Progenitor cell of endocrine pancreas (in vitro differentiated cells): ENCODE measurements at regions not wholly inside any gene's neighbourhood (a gene's known extent, or its start where the extent isn't known, plus 50 kb on each side); places are given as distances from the start of the nearest gene placed in this dataset.
A peak's percentile ranks its signal among the peaks of the same experiment; 100 is the strongest.

Experiments used
- DNase-seq: peaks from one replicate; pipeline ENCODE4 v3.0.0; 2021; ENCODE audit warnings: low spot score; ENCODE audit not compliant: unreplicated experiment
- H3K27ac Mint-ChIP-seq: 2 replicates; pipeline ENCODE4 v1.8.0; 2021; ENCODE audit warnings: mild to moderate bottlenecking, moderate library complexity, mixed read lengths
- H3K27me3 Mint-ChIP-seq: 2 replicates; pipeline ENCODE4 v1.8.0; 2021; ENCODE audit warnings: mixed read lengths
- H3K36me3 Mint-ChIP-seq: 2 replicates; pipeline ENCODE4 v1.8.0; 2022; ENCODE audit warnings: mixed read lengths; ENCODE audit not compliant: insufficient read depth
- H3K4me1 Mint-ChIP-seq: 2 replicates; pipeline ENCODE4 v1.8.0; 2021; ENCODE audit warnings: low read depth, mixed read lengths
- H3K4me3 Mint-ChIP-seq: 2 replicates; pipeline ENCODE4 v1.8.0; 2021; ENCODE audit warnings: low read depth, mild to moderate bottlenecking, moderate library complexity, mixed read lengths
- H3K9me3 Mint-ChIP-seq: 2 replicates; pipeline ENCODE4 v1.8.0; 2021; ENCODE audit warnings: low read depth, mixed read lengths
- CTCF ChIP-seq: fragments of 200-600 bp; sonication (generic); IDR thresholded peaks from one replicate; pipeline ENCODE4 v1.5.0; 2021; ENCODE audit warnings: antibody characterized with exemption, mild to moderate bottlenecking; ENCODE audit not compliant: unreplicated experiment

GRCh38 chr10:78729800-78730199, 339.0 kb upstream of the ZMIZ1 start:
- Mint-ChIP-seq H3K27me3 (peaks cover 48% of the 10 kb centered on the region), H3K9me3 (no peaks in the 10 kb centered on the region), H3K36me3 (no peaks in the 10 kb centered on the region), H3K4me1 (no peaks in the 10 kb centered on the region), H3K4me3 (no peak overlapping the region), H3K27ac (no peak overlapping the region)
- DNase-seq: no peak
- no peak for TF ChIP-seq CTCF

GRCh38 chr10:78730754-78731153, 338.0 kb upstream of the ZMIZ1 start:
- Mint-ChIP-seq H3K36me3 (no peaks in the 10 kb centered on the region), H3K27me3 (peaks cover 47% of the 10 kb centered on the region), H3K4me3 (no peak overlapping the region), H3K4me1 (no peaks in the 10 kb centered on the region), H3K9me3 (no peaks in the 10 kb centered on the region), H3K27ac (no peak overlapping the region)
- TF ChIP-seq CTCF: no peak
- no peak for DNase-seq

DNA sequence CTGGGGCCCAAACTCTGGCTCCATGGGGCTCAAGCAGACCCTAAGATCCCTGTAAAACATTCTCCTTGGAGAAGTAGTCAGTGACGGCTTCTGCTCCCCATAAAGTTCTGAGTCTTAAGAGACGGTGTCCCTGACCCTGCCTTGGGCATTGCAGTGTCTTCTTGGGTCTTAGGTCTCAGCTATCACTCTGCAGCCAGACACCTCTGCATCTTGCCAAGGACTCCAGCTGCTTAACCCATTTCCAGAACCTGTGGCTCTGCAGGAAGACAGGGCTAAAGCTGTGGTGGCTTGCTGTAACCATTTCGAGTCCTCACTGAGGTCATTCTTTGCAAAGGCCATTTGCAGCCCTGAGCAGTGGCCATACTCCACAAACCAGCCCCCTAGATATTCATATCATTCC, 337.1 kb upstream of the ZMIZ1 start:
- H3K4me1 Mint-ChIP-seq: no peaks in the 10 kb centered on the region
- no peak for DNase-seq
- no peaks in the 10 kb centered on the region for H3K36me3 Mint-ChIP-seq
- H3K9me3 Mint-ChIP-seq: no peaks in the 10 kb centered on the region
- no peak overlapping the region for H3K4me3 Mint-ChIP-seq
- H3K27ac Mint-ChIP-seq: no peak overlapping the region
- no peak for TF ChIP-seq CTCF
- peaks cover 43% of the 10 kb centered on the region for H3K27me3 Mint-ChIP-seq

DNA sequence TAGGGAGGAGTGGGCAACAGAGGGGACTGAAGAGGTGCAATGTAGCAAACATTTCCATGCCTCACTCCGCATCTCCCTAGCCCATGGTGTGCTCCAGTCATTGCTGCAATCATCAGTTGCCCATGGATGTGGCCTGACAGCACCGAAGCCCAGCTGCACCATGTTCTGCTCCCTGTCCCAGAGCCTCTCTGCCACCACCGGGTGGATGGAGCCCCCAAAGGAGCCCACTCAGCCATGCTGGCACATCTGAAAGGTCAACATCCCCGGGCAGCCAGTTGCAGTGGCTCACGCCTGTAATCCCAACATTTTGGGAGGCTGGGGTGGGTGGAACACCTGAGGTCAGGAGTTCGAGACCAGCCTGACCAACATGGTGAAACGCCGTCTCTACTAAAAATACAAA, 336.4 kb upstream of the ZMIZ1 start:
- H3K36me3 Mint-ChIP-seq: no peaks in the 10 kb centered on the region
- peaks cover 42% of the 10 kb centered on the region for H3K27me3 Mint-ChIP-seq
- no peak for TF ChIP-seq CTCF
- H3K4me3 Mint-ChIP-seq: no peak overlapping the region
- DNase-seq: no peak
- no peaks in the 10 kb centered on the region for H3K4me1 Mint-ChIP-seq
- H3K9me3 Mint-ChIP-seq: no peaks in the 10 kb centered on the region
- H3K27ac Mint-ChIP-seq: no peak overlapping the region

DNA sequence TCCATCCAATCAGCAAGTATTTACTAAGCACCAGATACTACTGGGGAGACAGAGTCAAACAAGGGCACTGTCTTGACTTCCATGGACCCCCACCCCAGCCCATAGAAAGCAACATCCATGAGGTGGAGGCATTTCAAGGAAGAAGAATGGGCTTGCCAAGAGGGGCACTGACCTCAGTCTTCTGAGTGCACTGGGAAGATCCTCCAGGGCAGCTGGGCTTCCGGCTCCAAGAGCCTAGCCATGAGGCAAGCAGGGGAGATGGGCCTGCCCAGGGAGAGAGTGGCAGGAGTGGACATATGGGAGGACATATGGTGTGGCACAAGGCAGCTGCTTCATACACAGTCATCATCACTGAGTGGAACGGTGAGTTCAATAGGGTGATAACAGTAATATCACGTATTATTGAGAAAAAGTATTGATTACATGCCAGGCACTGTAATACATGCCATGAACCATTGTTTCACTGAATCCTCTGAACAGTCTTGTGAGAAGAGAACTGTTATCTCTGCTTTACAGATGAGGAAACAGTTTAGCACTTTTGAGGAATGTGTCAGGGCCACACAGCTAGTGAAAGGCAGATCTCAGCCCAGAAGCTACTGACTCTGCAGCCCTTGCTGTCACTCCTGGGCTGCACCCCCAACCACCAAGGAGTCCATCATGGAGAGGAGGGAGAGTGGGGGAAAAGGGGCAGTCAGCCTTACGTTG, 331.7 kb upstream of the ZMIZ1 start:
- peaks cover 10% of the 10 kb centered on the region for H3K27me3 Mint-ChIP-seq
- H3K4me1 Mint-ChIP-seq: peaks cover 4% of the 10 kb centered on the region
- peak overlapping the region; percentile 56 for H3K27ac Mint-ChIP-seq
- DNase-seq: no peak
- H3K9me3 Mint-ChIP-seq: no peaks in the 10 kb centered on the region
- no peak overlapping the region for H3K4me3 Mint-ChIP-seq
- H3K36me3 Mint-ChIP-seq: no peaks in the 10 kb centered on the region
- no peak for TF ChIP-seq CTCF
